NCI-H82 treated with DMSO at 0.1 percent for 48 hours (cell line): ENCODE measurements at regions not wholly inside any gene's neighbourhood (a gene's known extent, or its start where the extent isn't known, plus 50 kb on each side); places are given as distances from the start of the nearest gene placed in this dataset.

Experiments
- DNase-seq: peaks from one replicate; lab custom pipeline; 2025; ENCODE audit not compliant: unreplicated experiment; lab: John Stamatoyannopoulos, UW

- DNase-seq = no peak
These were observed 1451.0 kb upstream of the IGFBP7 start for GRCh38 chr4:58561170-58561569.

GRCh38 chr4:58560736-58561135 lies 1450.6 kb upstream of the IGFBP7 start:
- DNase-seq = no peak

DNA sequence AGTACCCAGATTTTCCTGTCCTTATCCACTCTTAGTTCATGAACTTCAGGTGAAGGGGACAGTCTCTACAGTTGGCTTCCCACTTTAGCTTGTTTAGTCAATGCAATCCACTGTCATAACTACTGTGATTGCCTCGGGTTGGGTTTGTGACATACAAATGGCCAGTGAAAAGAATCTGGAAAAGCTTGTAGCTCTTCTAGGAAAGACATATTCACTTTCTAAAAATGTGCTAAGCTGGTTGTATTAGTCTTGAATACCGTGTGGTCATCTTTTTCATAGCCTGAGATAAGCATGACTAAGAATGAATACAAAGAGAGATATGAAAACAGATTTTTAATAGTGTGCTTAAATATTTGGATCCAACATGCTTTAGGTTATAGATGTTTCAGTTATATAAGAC lies 1443.5 kb upstream of the IGFBP7 start:
- no peak for DNase-seq

- no peak for DNase-seq
These were observed 1442.8 kb upstream of the IGFBP7 start for GRCh38 chr4:58553031-58553430.

DNA sequence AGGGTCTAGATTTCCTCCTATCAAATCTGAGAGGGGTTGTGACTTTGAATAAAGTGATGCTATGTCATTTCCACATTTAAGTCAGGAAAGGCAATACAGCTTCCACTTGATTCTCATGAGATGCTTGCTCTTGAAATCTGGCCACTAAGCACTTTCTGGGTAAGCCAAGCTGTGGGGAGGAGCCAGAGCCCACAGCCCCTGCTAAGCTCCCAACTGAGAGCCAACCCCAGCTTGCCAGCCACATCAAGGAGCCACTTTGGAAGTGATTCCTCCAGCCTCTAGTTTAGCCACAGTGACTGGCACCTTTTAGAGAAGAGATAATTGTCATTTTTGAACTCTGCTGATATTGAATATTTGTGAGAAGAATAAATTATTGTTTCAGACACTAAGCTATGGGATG lies 1441.5 kb upstream of the IGFBP7 start:
- peak; percentile 2 for DNase-seq

- no peak for DNase-seq
These were observed 1433.3 kb upstream of the IGFBP7 start for GRCh38 chr4:58543465-58543864.

DNA sequence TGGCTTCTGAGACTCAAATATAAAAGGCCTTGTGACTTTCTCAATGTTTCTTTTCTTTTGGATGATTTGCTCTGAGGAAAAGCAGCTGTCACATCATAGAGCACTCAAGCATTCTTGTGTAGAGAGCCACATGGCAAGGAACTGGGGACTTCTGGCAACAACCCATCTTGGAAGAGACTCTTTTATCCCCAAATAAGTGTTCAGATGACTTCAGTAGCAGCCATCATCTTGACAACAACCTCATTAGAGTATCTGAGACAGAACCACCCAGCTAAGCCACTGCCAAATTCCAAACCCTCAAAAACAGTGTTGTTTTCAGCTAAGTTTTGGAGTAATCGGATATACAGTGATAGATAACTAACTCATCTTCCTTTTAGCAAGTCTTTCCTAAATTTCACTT lies 1431.7 kb upstream of the IGFBP7 start:
- no peak for DNase-seq

DNA sequence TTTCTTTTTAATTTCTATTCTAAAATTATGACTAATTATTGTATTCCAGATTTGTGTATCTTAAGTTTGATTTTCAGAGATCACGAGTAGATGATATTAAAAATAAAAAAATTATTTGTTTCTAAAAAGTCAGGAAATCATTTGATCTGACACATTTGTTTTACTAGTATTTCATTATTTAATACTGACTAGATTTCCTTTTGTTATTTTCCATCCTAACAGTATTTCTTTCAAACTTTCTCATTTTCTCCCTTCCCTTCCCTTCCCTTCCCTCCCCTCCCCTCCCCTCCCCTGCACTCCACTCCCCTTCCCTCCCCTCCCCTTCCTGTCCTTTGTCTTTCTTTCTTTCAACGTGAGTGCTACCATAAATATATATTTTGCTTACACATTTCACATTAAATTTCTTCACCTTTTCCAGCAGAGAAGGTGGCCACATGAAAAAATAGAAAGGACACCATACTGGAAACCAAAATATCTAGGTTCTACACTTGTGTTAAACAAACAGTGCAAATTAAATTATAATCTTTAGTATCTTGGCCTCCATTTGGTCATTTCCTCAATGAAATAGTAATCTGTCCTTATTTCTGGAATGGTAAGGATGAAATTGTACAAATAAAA lies 1412.7 kb upstream of the IGFBP7 start:
- no peak for DNase-seq

DNA sequence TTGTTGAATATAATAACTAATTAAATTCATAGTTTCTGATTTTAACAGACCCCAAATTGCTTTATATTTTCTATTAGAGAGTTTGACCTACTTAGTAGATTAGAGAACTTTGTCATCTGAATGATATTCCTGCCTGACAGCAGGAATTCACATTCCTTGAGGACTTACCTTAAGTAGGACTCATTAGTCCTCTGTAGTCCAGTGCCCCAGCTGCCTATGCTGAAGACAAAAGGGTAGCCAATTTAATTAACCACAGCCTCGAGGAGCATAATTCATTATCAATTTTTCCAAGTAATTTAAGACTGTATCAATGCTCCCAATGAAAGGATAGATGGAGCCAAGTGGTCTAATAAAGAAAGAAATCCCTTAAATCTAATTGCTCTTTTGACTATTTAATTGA lies 1405.0 kb upstream of the IGFBP7 start:
- DNase-seq = peak; percentile 47

DNA sequence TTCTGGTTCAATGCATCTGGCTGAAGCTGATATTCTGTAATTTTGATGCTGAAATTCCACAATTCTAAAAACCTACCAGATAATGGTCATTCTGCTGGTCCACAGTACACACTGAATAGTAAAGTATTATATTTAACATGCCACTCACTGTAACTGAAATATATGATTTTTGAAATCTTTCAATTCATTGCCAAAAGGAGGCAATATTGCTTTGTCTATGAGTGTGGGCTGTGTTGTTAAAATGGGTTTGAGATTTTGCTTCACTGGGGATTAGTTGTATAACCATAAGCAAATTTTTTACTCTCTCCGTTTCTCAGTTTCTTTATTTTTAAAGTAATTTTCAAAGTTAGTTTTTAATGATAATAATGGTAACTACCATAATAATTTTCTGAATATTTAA lies 1404.1 kb upstream of the IGFBP7 start:
- no peak for DNase-seq

DNA sequence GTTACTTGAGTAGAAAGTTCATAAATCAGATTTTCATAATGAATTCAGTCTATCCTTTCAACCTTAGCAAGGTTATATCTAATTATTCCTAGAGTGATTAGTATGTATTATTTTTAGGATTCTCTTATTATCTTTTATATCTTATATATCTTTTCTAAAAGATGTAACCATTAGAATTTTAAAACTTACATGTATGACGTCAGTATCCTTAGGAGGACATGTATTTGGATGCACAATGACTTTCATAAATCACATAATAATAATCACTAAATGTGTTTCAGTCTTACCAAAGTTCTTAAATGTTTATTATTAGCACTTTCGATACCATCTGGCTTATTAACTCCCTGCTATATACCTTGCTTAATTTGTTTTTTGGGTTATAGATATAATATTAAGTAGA lies 1400.5 kb upstream of the IGFBP7 start:
- no peak for DNase-seq

- no peak for DNase-seq
These were observed 1396.9 kb upstream of the IGFBP7 start for GRCh38 chr4:58507079-58507478.

DNA sequence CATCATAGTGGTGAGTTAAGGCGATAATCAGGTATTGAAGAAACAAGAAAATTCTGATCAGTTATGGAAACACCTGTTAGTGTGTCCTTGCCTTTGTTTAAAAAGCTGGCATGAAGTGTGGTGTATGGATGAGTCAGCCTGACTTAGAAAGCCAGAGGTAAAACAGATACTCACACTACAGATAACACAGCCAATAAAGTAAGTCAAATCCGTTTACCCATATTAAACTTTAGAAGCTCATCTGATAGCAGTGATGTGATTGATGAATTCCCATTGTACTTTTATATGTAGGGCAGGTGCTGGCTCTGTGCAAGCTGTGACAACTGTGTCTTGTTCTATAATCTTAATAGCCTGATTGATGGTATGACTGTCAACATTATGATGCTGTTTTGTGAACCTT lies 1392.7 kb upstream of the IGFBP7 start:
- peak; percentile 15 for DNase-seq

GRCh38 chr4:58499182-58499581 lies 1389.0 kb upstream of the IGFBP7 start:
- DNase-seq = no peak

DNA sequence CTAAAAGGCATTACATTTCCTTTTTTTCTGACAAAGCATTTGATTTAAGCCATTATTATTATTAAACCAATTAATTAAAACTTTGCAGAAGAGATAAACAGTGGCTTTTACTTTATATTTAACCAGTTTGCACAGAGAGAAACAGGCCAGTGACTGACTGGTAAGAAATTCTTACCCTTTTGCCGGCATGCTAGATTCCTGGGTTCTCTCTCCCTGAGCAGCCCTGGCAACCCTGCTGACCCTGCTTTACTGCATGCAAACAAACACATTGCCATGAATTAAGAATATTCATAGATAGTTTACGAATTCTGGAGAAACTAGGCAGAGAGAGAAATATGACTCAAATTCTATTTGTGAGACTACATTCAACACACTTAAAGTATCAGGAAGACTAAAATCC lies 1381.4 kb upstream of the IGFBP7 start:
- no peak for DNase-seq

GRCh38 chr4:58477950-58478349 lies 1367.8 kb upstream of the IGFBP7 start:
- DNase-seq = no peak

- DNase-seq = no peak
These were observed 1367.3 kb upstream of the IGFBP7 start for GRCh38 chr4:58477513-58477912.

GRCh38 chr4:58475097-58475496 lies 1364.9 kb upstream of the IGFBP7 start:
- no peak for DNase-seq

- no peak for DNase-seq
These were observed 1354.8 kb upstream of the IGFBP7 start for GRCh38 chr4:58465031-58465430.

GRCh38 chr4:58456727-58457384 lies 1346.7 kb upstream of the IGFBP7 start:
- no peak for DNase-seq

DNA sequence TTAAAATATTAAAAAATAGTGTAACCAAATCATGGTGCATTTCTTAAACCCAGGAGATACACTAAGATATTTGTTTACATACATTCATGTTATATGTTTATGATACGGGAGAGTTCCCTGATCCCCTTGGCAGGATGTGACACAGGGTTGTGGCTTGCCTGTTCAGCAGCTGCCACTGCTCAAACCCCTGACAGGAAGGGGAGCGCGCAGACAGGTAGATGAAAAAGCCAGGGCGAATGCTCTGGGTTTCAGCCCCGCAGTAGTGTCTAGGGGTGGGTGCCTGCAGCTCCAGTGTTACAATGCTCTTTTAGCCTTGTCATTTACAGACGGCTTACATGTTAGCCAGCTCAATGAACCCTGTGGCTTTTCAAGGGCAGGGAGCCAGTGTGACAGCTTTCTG lies 1343.8 kb upstream of the IGFBP7 start:
- DNase-seq = no peak

DNA sequence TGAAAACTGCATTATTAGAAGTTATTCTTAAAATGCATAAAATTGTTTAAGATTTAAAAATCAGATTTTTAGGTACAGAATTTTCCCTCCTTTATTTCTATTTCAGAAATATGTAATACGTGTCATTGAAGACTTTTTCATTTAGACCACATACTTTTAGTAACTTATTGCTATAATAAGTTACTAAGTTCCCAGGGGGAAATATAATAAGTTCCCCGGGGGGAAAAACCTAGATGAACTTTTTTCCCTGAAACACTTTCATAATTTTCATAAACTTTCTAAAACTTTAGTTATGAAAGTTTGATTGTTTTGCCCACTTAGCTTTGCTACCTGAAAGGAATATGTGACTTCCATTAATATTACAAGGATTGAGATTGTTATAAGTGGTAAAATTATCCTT lies 1341.5 kb upstream of the IGFBP7 start:
- DNase-seq = no peak

- DNase-seq = no peak
These were observed 1325.7 kb upstream of the IGFBP7 start for GRCh38 chr4:58435871-58436270.
